IPS-15b (cell line): ENCODE measurements at regions not wholly inside any gene's neighbourhood (a gene's known extent, or its start where the extent isn't known, plus 50 kb on each side); places are given as distances from the start of the nearest gene placed in this dataset.

ENCODE experiments used
- H3K27me3 ChIP-seq: one replicate; pipeline ENCODE4 v1.6.1; 2013; ENCODE audit warnings: low read length; ENCODE audit not compliant: control insufficient read depth, insufficient read depth
- H3K36me3 ChIP-seq: one replicate; pipeline ENCODE4 v1.6.1; 2013; ENCODE audit warnings: low read length; ENCODE audit not compliant: control insufficient read depth, insufficient read depth
- H3K4me1 ChIP-seq: one replicate; pipeline ENCODE4 v1.6.1; 2013; ENCODE audit warnings: mild to moderate bottlenecking, low read length; ENCODE audit not compliant: control insufficient read depth, insufficient read depth
- H3K4me3 ChIP-seq: one replicate; pipeline ENCODE4 v1.5.1; 2013; ENCODE audit warnings: low read depth, low read length
- H3K9ac ChIP-seq: one replicate; pipeline ENCODE4 v1.6.1; 2013; ENCODE audit warnings: low read depth, mild to moderate bottlenecking, low read length
- H3K9me3 ChIP-seq: one replicate; pipeline ENCODE4 v1.6.1; 2013; ENCODE audit warnings: mild to moderate bottlenecking, low read length; ENCODE audit not compliant: control insufficient read depth, insufficient read depth

- Histone ChIP-seq H3K4me1 (no peaks in the 10 kb centered on the region), H3K4me3 (no peak overlapping the region), H3K9me3 (no peaks in the 10 kb centered on the region), H3K27me3 (no peaks in the 10 kb centered on the region), H3K9ac (no peak overlapping the region), H3K36me3 (no peaks in the 10 kb centered on the region)
Measured at GRCh38 chr15:37594417-37594816, 340.0 kb upstream of the TMCO5A start.

- H3K9me3 ChIP-seq = no peaks in the 10 kb centered on the region
- no peak overlapping the region for H3K4me3 ChIP-seq
- no peaks in the 10 kb centered on the region for H3K36me3 ChIP-seq
- no peak overlapping the region for H3K9ac ChIP-seq
- no peaks in the 10 kb centered on the region for H3K4me1 ChIP-seq
- H3K27me3 ChIP-seq = no peaks in the 10 kb centered on the region
Measured at GRCh38 chr15:37595426-37595970, 338.9 kb upstream of the TMCO5A start.

- Histone ChIP-seq H3K4me1 (no peaks in the 10 kb centered on the region), H3K36me3 (no peaks in the 10 kb centered on the region), H3K4me3 (no peak overlapping the region), H3K9me3 (no peaks in the 10 kb centered on the region), H3K27me3 (no peaks in the 10 kb centered on the region), H3K9ac (no peak overlapping the region)
Measured at GRCh38 chr15:37599156-37599555, 335.3 kb upstream of the TMCO5A start.

GRCh38 chr15:37616215-37616614 lies 318.2 kb upstream of the TMCO5A start:
- Histone ChIP-seq H3K4me1 (no peaks in the 10 kb centered on the region), H3K9me3 (no peaks in the 10 kb centered on the region), H3K27me3 (no peaks in the 10 kb centered on the region), H3K9ac (no peak overlapping the region), H3K36me3 (no peaks in the 10 kb centered on the region), H3K4me3 (no peak overlapping the region)

GRCh38 chr15:37618353-37618752 lies 316.1 kb upstream of the TMCO5A start:
- H3K9me3 ChIP-seq = no peaks in the 10 kb centered on the region
- H3K9ac ChIP-seq = no peak overlapping the region
- H3K4me3 ChIP-seq = no peak overlapping the region
- no peaks in the 10 kb centered on the region for H3K27me3 ChIP-seq
- no peaks in the 10 kb centered on the region for H3K4me1 ChIP-seq
- H3K36me3 ChIP-seq = no peaks in the 10 kb centered on the region

GRCh38 chr15:37619358-37620042 lies 314.9 kb upstream of the TMCO5A start:
- H3K9ac ChIP-seq = no peak overlapping the region
- H3K4me3 ChIP-seq = no peak overlapping the region
- H3K36me3 ChIP-seq = no peaks in the 10 kb centered on the region
- no peaks in the 10 kb centered on the region for H3K4me1 ChIP-seq
- H3K27me3 ChIP-seq = no peaks in the 10 kb centered on the region
- H3K9me3 ChIP-seq = no peaks in the 10 kb centered on the region

- no peaks in the 10 kb centered on the region for H3K36me3 ChIP-seq
- no peaks in the 10 kb centered on the region for H3K9me3 ChIP-seq
- H3K9ac ChIP-seq = no peak overlapping the region
- H3K27me3 ChIP-seq = no peaks in the 10 kb centered on the region
- H3K4me3 ChIP-seq = no peak overlapping the region
- no peaks in the 10 kb centered on the region for H3K4me1 ChIP-seq
Measured at GRCh38 chr15:37625576-37625975, 308.9 kb upstream of the TMCO5A start.

- Histone ChIP-seq H3K36me3 (no peaks in the 10 kb centered on the region), H3K27me3 (no peaks in the 10 kb centered on the region), H3K4me1 (no peaks in the 10 kb centered on the region), H3K4me3 (no peak overlapping the region), H3K9me3 (no peaks in the 10 kb centered on the region), H3K9ac (no peak overlapping the region)
Measured at GRCh38 chr15:37628507-37628906, 305.9 kb upstream of the TMCO5A start.

- H3K9me3 ChIP-seq = no peaks in the 10 kb centered on the region
- H3K9ac ChIP-seq = no peak overlapping the region
- no peaks in the 10 kb centered on the region for H3K36me3 ChIP-seq
- H3K4me1 ChIP-seq = no peaks in the 10 kb centered on the region
- H3K4me3 ChIP-seq = no peak overlapping the region
- H3K27me3 ChIP-seq = no peaks in the 10 kb centered on the region
Measured at GRCh38 chr15:37636736-37637135, 297.7 kb upstream of the TMCO5A start.

- H3K9me3 ChIP-seq = no peaks in the 10 kb centered on the region
- H3K9ac ChIP-seq = no peak overlapping the region
- H3K4me3 ChIP-seq = no peak overlapping the region
- H3K27me3 ChIP-seq = no peaks in the 10 kb centered on the region
- no peaks in the 10 kb centered on the region for H3K36me3 ChIP-seq
- H3K4me1 ChIP-seq = no peaks in the 10 kb centered on the region
Measured at GRCh38 chr15:37638116-37638515, 296.3 kb upstream of the TMCO5A start.

GRCh38 chr15:37638691-37639090 lies 295.7 kb upstream of the TMCO5A start:
- Histone ChIP-seq H3K4me1 (no peaks in the 10 kb centered on the region), H3K9me3 (no peaks in the 10 kb centered on the region), H3K36me3 (no peaks in the 10 kb centered on the region), H3K9ac (no peak overlapping the region), H3K4me3 (no peak overlapping the region), H3K27me3 (no peaks in the 10 kb centered on the region)

GRCh38 chr15:37652646-37653417 lies 281.6 kb upstream of the TMCO5A start:
- Histone ChIP-seq H3K27me3 (no peaks in the 10 kb centered on the region), H3K36me3 (no peaks in the 10 kb centered on the region), H3K4me3 (no peak overlapping the region), H3K9me3 (no peaks in the 10 kb centered on the region), H3K4me1 (no peaks in the 10 kb centered on the region), H3K9ac (no peak overlapping the region)
